Activated T-cell treated with anti-CD3 and anti-CD28 coated beads, Interleukin-2, amount 50 U/mL, for 4 hours (primary cell): ENCODE measurements at regions not wholly inside any gene's neighbourhood (a gene's known extent, or its start where the extent isn't known, plus 50 kb on each side); places are given as distances from the start of the nearest gene placed in this dataset.

Source experiments
- ATAC-seq, 2 donors: fragments of 200-7000 bp; cut with Tn5 transposase; one replicate each; pipeline ENCODE4 v1.10.0; 2021
- DNase-seq: peaks from one replicate; pipeline ENCODE4 v3.0.0-alpha.2; 2020
- H3K27me3 Mint-ChIP-seq: one replicate; pipeline ENCODE4 v1.8.0; 2021; ENCODE audit warnings: low read depth, mixed read lengths
- H3K36me3 Mint-ChIP-seq: one replicate; pipeline ENCODE4 v1.8.0; 2022; ENCODE audit warnings: mixed read lengths; ENCODE audit not compliant: insufficient read depth
- H3K4me1 Mint-ChIP-seq: one replicate; pipeline ENCODE4 v1.8.0; 2021; ENCODE audit warnings: low read depth, mixed read lengths
- H3K4me3 Mint-ChIP-seq: one replicate; pipeline ENCODE4 v1.8.0; 2021; ENCODE audit warnings: mild to moderate bottlenecking, moderate library complexity, mixed read lengths
- H3K9me3 Mint-ChIP-seq: one replicate; pipeline ENCODE4 v1.8.0; 2021; ENCODE audit warnings: mixed read lengths

DNA sequence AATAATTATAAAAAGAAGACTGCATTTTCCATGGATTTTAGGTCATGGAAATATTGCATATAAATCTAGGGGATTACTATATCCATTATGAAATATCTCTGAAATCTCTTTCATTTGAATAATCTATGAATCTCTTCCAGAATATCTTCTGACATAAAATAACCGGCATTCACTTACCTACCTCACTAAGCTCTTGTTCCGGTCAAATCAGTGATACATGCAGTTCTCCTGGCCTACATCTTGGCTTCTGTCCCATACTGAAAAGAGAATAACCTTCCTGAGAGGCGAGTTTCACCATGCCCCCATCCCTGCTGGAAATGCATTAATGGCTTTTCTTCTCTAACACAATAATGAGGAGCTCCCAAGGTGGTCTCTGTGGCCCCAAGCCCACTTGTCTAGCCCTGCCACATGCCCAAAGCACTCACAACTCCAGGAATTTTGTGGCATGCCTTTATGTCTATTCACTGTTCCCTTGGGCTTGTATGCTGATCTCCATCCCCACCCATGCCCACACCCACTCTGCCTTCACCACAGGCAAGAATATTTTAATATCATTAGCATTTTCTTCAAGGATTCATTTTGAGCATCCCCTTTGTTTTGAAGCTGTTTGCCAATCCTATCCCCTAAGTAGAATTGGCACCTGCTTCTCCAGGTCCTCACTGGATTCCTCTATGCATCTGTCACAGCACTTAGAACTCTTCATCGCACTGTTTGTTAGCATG, 401.6 kb downstream of the COG6 start:
- H3K9me3 Mint-ChIP-seq: peaks cover 4% of the 10 kb centered on the region
- H3K36me3 Mint-ChIP-seq: no peaks in the 10 kb centered on the region
- H3K4me3 Mint-ChIP-seq: no peak overlapping the region
- no peak for ATAC-seq
- H3K27me3 Mint-ChIP-seq: no peaks in the 10 kb centered on the region
- no peak for DNase-seq
- peaks cover 24% of the 10 kb centered on the region for H3K4me1 Mint-ChIP-seq

DNA sequence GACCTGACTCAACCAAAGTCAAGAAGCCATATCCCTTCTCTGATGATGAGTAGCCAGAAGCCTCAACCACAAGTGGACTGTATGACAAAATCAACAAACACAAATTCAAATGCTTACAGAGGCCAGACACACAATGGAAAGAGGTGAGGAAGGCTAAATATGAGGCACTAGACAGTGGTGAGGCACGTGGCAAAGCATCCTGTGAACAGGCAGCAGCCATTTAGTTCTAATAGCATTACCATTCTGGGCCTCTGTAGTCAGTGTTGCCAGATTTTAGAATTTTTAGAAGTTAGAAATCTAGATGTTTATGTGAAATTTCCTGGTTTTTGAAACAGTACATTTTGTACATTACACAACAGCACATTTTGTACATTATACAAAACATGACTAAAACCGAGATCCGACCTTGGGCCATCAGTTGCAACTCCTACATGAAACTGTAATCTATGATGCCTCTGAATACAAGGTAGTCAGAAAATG, 403.3 kb downstream of the COG6 start:
- H3K4me1 Mint-ChIP-seq: peaks cover 26% of the 10 kb centered on the region
- no peaks in the 10 kb centered on the region for H3K36me3 Mint-ChIP-seq
- peaks cover 3% of the 10 kb centered on the region for H3K9me3 Mint-ChIP-seq
- H3K4me3 Mint-ChIP-seq: no peak overlapping the region
- ATAC-seq (peak; percentile 19 to 33), DNase-seq (no peak)
- no peaks in the 10 kb centered on the region for H3K27me3 Mint-ChIP-seq

DNA sequence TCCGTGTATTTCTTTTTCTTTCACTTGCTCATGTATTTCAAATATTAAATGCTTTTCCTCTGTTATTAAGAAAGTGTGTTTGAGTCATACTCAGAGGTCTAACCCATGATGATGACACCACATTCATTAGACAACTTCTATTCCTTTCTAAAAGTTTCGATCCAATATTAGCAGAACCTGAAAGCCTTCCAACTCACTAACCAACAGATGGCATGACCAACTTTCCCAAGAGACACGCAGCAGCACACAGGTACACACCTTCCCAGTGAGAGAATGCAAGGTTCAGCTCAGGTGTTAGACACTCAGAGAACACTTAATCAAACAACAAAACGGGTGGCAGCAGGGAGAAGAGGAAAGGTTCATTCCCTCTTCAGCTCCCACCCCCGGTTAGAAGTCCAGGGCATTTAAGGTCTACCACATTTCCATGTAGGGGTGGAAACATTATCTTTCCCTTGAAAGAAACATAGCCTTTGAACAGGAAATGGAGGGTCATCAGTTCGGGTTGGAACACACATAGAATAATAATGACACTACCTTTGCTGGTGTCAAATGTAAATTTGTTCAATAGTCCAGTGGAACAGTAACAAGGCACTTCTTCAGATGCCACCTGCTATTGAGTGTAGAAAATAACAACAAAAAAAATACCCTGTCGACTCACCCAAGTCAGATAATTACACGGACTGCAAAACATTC, 404.2 kb downstream of the COG6 start:
- H3K4me1 Mint-ChIP-seq: peaks cover 27% of the 10 kb centered on the region
- H3K9me3 Mint-ChIP-seq: no peaks in the 10 kb centered on the region
- H3K36me3 Mint-ChIP-seq: no peaks in the 10 kb centered on the region
- H3K27me3 Mint-ChIP-seq: no peaks in the 10 kb centered on the region
- H3K4me3 Mint-ChIP-seq: no peak overlapping the region
- no peak for ATAC-seq
- no peak for DNase-seq

DNA sequence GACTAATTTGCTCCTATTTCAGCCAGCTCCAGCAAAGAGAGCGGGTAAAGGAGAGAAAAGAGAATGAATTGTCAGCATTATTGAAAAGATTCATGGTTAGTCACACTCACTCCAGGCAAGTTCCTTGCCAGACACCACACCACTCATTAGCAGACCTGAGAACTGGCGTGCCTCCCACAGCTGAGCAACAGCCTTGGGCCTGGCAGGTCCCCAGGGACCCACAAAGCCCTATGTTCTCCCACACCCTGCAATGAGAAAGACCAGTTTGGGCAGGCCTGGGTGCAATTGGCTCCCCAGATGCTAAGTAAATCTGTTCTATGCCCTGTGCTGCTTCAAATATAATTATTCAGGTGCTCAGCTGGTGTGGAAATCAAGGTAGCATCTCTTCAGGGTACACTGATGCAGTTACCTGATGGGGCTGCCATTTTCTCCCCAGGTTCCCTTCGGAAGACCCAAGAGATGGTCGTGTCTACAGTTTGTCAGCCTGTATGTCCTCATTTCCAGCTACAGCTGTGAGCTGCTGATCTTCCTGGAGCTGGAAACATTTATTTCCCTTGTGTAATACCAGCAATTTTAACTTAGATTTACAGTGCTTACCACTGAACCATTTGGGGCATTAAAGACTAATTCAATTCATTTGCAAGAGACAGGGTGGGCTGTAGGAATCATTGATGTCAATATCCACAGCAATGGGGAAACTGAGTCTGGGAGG, 405.0 kb downstream of the COG6 start:
- Mint-ChIP-seq H3K9me3 (no peaks in the 10 kb centered on the region), H3K4me1 (peaks cover 31% of the 10 kb centered on the region), H3K27me3 (no peaks in the 10 kb centered on the region), H3K4me3 (no peak overlapping the region), H3K36me3 (no peaks in the 10 kb centered on the region)
- peak; percentile 89 to 91 for ATAC-seq
- no peak for DNase-seq

DNA sequence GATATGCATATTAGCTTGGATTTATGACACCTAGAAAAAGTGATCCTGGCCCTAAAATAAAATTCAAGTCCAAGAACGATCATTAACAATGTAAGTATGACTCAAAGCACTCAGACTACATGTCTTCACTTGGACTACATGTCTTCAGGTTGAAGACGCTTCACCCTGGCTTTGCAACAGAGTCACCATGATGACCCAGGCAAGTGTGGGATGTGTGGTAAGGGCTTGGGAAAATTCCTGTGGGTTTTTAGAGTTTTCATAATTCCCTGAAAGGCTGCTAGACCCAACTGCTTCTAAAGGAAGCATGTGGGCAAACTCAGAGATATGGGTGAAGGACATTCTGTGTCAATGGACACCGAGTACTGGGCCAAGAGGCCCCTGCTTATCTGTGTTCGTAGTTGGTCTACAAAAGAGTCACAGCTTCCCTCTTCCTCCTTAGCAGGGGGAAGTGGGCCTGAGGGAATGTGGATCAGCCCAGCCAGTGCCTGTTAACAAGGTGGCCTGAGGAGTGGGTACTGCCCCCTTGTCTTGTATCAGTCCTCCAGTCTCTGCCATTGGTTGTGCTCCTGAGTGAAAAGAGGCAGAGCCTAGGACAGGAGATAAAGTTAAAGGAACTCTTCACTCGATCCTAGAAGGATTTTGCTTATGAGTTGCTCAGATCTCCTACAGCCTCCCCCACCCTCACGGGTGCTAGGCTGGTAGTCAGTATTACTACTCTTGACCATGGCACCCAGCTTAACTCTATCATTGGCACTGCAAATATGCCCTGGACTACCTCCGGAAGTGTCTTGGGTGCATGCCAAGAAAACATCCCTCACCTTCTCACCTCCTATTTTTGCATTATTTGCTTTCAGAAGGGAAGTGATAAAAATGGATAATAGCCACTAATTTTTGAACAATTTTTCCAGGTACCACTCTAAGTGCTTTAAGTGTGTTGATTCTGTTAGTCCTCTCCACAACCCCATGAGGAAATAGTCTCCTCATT, 406.3 kb downstream of the COG6 start:
- H3K27me3 Mint-ChIP-seq: no peaks in the 10 kb centered on the region
- ATAC-seq: no peak
- H3K36me3 Mint-ChIP-seq: no peaks in the 10 kb centered on the region
- H3K9me3 Mint-ChIP-seq: no peaks in the 10 kb centered on the region
- H3K4me1 Mint-ChIP-seq: peaks cover 31% of the 10 kb centered on the region
- no peak for DNase-seq
- H3K4me3 Mint-ChIP-seq: no peak overlapping the region

DNA sequence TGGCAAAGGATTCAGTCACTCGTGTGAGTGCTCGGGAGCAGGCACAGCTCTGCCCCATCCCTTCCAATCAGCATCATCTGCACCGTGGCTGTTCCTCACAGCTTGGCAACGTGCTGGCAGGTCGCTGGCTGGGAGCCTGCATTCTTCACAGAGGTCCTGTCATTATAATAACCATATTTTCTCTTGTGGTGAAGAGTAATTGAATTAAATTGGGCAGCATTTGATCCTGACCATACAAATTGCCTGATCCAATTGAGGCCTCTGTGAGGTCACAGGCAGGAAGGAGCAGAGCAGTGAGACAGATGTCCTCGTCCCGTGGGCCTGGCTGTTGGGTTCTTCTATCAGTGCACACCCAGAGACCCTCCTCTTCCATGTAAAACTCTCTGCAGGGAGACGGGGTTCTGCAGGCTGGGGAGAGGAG, 407.8 kb downstream of the COG6 start:
- H3K9me3 Mint-ChIP-seq: no peaks in the 10 kb centered on the region
- no peaks in the 10 kb centered on the region for H3K27me3 Mint-ChIP-seq
- H3K36me3 Mint-ChIP-seq: no peaks in the 10 kb centered on the region
- H3K4me3 Mint-ChIP-seq: no peak overlapping the region
- H3K4me1 Mint-ChIP-seq: peaks cover 31% of the 10 kb centered on the region
- DNase-seq (no peak), ATAC-seq (no peak)

DNA sequence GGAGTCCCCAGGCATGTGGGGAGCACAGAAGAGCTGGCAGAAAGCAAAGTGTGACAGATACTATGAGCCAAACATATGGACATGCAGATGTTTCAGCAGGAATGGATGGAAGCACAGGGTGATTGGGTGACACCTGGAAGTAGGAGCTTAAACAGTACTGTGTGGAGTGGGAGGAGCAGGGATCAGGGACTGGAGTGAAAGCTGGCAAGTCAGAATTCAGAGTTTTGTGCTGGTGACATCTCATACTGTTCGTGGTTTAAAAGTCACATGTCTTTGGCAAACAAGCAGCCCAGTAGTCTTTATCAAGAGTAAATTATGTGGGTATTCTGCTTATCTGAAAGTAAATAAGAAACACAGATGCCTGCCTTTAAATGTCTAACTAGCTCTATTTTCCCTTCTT, 408.2 kb downstream of the COG6 start:
- Mint-ChIP-seq H3K4me3 (no peak overlapping the region), H3K36me3 (no peaks in the 10 kb centered on the region), H3K27me3 (no peaks in the 10 kb centered on the region), H3K4me1 (peaks cover 29% of the 10 kb centered on the region), H3K9me3 (no peaks in the 10 kb centered on the region)
- no peak for ATAC-seq
- no peak for DNase-seq

DNA sequence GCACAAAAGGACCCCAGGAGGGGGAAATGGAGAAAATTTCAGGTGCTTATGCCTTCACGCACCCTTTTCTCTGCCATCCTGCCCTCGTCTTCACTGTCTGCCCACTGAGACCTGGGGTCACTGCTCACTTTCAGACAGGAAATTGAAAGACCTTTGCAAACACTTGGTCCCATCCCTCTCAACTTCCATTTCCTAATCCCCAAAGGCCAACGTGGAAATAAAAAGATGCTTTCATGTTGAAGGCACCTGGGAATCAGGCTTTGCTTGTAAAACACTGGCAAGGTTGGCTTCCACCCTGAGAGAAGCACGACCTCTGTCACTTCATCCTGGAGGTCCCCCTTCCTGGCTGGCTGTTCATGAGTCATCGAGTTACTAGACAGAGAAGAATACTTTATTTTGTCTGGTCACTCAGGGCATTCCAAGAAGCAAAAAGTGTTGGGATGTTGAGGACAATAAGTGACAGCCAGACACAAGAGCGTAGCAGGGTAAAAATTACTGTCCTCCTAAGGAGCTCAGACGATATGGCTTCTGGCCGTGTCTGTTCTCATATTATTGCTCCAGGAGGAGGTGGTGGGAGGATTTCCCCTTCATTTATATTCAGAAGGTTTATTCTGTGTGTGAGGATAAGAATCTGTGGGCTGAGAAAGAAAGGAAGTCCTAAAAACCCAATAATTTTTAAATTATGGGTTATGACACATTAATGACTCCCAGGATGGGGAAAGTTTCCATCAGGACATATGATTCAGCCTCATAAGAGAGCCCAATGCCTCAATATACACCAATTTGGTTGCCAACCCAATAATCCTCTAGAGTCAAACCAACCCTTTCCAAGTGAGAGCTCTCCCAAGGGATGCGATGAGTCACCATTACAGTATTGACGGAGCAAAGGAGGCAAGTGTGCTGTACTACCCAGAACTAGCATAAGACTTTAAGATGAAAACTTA, 409.0 kb downstream of the COG6 start:
- Mint-ChIP-seq H3K27me3 (no peaks in the 10 kb centered on the region), H3K4me3 (no peak overlapping the region), H3K9me3 (no peaks in the 10 kb centered on the region), H3K4me1 (peaks cover 26% of the 10 kb centered on the region), H3K36me3 (no peaks in the 10 kb centered on the region)
- ATAC-seq (no peak), DNase-seq (no peak)

DNA sequence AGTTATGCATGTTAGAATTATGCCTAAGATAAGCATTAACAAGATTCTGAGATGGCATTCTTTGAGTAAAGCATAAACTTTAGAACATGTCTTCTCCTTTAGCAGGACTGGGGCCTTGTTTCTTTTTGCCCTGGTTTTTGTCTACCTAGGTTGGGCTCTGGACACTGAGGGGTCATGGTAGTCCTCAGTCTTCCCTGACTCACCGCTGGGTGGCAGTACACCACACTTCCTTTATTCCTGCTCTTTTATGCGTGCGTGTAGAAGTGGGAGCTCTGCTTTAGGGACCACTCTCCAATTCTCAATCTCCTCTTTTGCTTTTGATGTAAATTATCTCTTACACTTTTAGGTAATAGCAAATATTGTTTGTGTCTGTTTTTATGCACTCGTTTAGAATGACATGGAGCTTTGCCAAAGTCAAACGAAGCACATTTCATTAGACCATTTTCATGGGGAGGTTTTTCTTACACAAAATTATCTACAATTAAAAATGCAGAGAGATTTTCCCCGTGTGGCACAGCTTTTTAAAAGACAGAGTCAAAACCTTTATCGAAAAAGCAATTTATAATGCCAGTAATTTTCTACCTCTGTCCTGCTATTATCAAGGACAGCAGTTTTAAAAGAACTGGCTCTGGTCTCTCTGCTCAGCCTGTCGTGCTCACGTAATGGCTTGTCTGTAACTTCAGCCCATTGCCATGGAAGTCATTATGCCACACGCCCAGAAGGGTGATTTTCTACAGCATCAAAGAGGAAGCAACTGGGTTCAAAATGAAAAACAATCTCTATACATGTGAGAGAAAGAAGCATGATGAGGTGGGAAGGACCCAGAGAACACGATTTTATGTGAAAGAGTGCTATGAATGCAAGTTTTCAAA, 413.9 kb downstream of the COG6 start:
- H3K4me3 Mint-ChIP-seq: peak overlapping the region; percentile 29
- no peaks in the 10 kb centered on the region for H3K36me3 Mint-ChIP-seq
- DNase-seq (peak; percentile 75), ATAC-seq (peak; percentile 82 to 85)
- peaks cover 28% of the 10 kb centered on the region for H3K4me1 Mint-ChIP-seq
- no peaks in the 10 kb centered on the region for H3K27me3 Mint-ChIP-seq
- no peaks in the 10 kb centered on the region for H3K9me3 Mint-ChIP-seq

DNA sequence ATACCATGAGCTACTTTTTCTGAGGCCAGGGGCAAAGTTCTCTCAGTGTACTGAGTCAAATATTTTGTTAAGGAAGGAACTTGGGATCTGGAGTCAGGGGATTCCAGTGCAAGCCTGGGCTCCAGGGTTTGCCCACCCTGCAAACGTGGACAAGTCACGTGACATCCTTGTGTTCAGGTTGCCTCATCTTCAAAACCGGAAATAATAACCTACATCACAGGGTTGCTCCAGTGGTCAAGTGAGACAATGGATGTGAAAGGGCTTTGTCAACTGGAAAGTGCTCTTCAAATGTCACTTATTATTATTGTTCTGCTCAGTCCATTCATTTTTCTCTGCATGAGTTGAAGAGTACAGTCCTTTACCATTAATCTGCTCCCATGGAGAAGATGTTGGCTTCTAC, 414.9 kb downstream of the COG6 start:
- no peak for DNase-seq
- Mint-ChIP-seq H3K4me1 (peaks cover 23% of the 10 kb centered on the region), H3K27me3 (no peaks in the 10 kb centered on the region), H3K36me3 (no peaks in the 10 kb centered on the region), H3K9me3 (no peaks in the 10 kb centered on the region), H3K4me3 (no peak overlapping the region)
- ATAC-seq: no peak

DNA sequence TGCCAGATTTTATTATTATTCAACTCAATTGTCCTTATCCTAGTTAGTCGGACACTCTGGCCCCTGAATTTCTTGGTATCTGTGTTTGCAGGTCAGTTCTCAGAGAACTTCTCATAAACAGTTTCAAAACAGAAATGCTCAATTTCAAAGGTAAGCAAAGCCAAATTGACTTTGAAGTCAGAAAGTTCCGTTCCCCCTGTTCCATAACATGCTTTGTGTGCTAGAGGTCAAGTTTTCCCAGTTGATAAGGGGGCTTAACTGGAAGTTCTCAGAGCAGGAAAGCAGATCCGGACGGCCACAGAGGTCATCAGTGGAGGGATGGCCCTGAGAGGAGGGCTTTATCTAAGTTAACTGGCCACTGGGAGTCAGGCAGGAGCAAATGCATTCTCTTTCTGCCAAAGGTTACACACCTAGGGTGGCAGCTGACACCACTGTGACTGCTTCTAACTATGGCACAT, 417.2 kb downstream of the COG6 start:
- DNase-seq: no peak
- Mint-ChIP-seq H3K36me3 (no peaks in the 10 kb centered on the region), H3K4me3 (no peak overlapping the region), H3K9me3 (no peaks in the 10 kb centered on the region), H3K4me1 (peaks cover 25% of the 10 kb centered on the region), H3K27me3 (no peaks in the 10 kb centered on the region)
- ATAC-seq: no peak

DNA sequence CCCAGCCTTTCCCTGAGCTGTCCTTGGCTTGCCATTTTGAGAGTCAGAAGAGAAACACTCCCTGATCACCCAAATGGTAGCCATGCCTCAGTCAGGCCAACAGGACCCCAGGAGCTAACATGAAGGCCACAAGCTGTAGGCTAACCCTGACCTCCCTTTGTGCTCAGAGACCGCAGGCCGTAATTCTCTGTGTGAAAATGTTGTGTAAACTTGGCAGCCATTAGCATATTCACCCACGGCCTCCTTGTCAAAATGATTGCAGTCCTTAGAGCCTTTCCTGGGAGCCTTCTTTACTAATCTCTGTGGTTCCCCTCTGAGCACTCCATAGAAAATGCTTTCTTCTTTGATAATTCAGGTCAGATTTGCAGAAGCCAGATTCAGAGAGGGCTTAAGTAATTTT, 418.9 kb downstream of the COG6 start:
- Mint-ChIP-seq H3K9me3 (no peaks in the 10 kb centered on the region), H3K4me3 (no peak overlapping the region), H3K36me3 (no peaks in the 10 kb centered on the region), H3K4me1 (peaks cover 22% of the 10 kb centered on the region), H3K27me3 (no peaks in the 10 kb centered on the region)
- DNase-seq (no peak), ATAC-seq (no peak)
